ENCODE measurements at regions not wholly inside any gene's neighbourhood (a gene's known extent, or its start where the extent isn't known, plus 50 kb on each side); places are given as distances from the start of the nearest gene placed in this dataset.

- H3K4me1 Mint-ChIP-seq = peaks cover 2% of the 10 kb centered on the region
- no peaks in the 10 kb centered on the region for H3K27me3 Mint-ChIP-seq (ENCODE audit: low read depth in 3 of 3)
- H3K27ac ChIP-seq (ENCODE audit: low read depth in 1 of 2, low read length in 2 of 2) = no peak overlapping the region
- H3K79me2 ChIP-seq (ENCODE audit: insufficient read depth, low read length) = no peaks in the 10 kb centered on the region
- H3K36me3 ChIP-seq (replicated peaks in 1 of 2; ENCODE audit: control insufficient read depth in 1 of 2, insufficient read depth in 2 of 2, low read length in 2 of 2) = no peaks in the 10 kb centered on the region
- no peak for TF ChIP-seq CTCF (IDR thresholded peaks at IDR 0.05)
- no peaks in the 10 kb centered on the region for H3K27me3 ChIP-seq (ENCODE audit: control insufficient read depth in 2 of 2, insufficient read depth in 2 of 2, low read length in 2 of 2)
- no peak for DNase-seq
- H3K9ac ChIP-seq (ENCODE audit: insufficient read depth, low read length, poor library complexity, severe bottlenecking) = no peak overlapping the region
- no peak overlapping the region for H3K4me2 ChIP-seq (replicated peaks; ENCODE audit: extremely low read depth, low read length, poor library complexity, severe bottlenecking)
- peaks cover 0 to 2% (median 0%) of the 10 kb centered on the region in 7 donors for H3K9me3 Mint-ChIP-seq
- intact Hi-C loops (cut with micrococcal nuclease) = no loop called here
- no peak overlapping the region for H2AFZ ChIP-seq (ENCODE audit: insufficient read depth, low read depth, low read length, poor library complexity, severe bottlenecking)
- H3K36me3 Mint-ChIP-seq = no peaks in the 10 kb centered on the region
- H3K27ac Mint-ChIP-seq = no peak overlapping the region
- no peaks in the 10 kb centered on the region for H4K20me1 ChIP-seq (ENCODE audit: insufficient read depth, low read length)
- no peak overlapping the region for H3K4me3 Mint-ChIP-seq
- no peaks in the 10 kb centered on the region for H3K9me3 ChIP-seq (replicated peaks in 1 of 2; ENCODE audit: control insufficient read depth in 1 of 2, insufficient read depth in 1 of 2, low read length in 2 of 2)
- WGBS (ENCODE audit: insufficient coverage) = 93% methylated on average over 2 of the region's 6 CpGs
- H3K4me3 ChIP-seq (replicated peaks in 1 of 3; ENCODE audit: low read depth in 2 of 3, low read length in 3 of 3) = no peak overlapping the region
- H3K4me1 ChIP-seq (ENCODE audit: control insufficient read depth in 1 of 2, insufficient read depth in 2 of 2, low read length in 2 of 2) = no peaks in the 10 kb centered on the region
Measured at GRCh38 chr5:124034963-124035362, 523.0 kb downstream of the CSNK1G3 start.

- Histone ChIP-seq H4K20me1 (ENCODE audit: insufficient read depth, low read length) (no peaks in the 10 kb centered on the region), H3K79me2 (ENCODE audit: insufficient read depth, low read length) (no peaks in the 10 kb centered on the region), H3K27me3 (ENCODE audit: control insufficient read depth in 2 of 2, insufficient read depth in 2 of 2, low read length in 2 of 2) (no peaks in the 10 kb centered on the region), H3K27ac (ENCODE audit: low read depth in 1 of 2, low read length in 2 of 2) (no peak overlapping the region), H3K4me3 (replicated peaks in 1 of 3; ENCODE audit: low read depth in 2 of 3, low read length in 3 of 3) (no peak overlapping the region), H2AFZ (ENCODE audit: insufficient read depth, low read depth, low read length, poor library complexity, severe bottlenecking) (no peak overlapping the region), H3K36me3 (replicated peaks in 1 of 2; ENCODE audit: control insufficient read depth in 1 of 2, insufficient read depth in 2 of 2, low read length in 2 of 2) (no peaks in the 10 kb centered on the region), H3K9ac (ENCODE audit: insufficient read depth, low read length, poor library complexity, severe bottlenecking) (no peak overlapping the region), H3K4me1 (ENCODE audit: control insufficient read depth in 1 of 2, insufficient read depth in 2 of 2, low read length in 2 of 2) (no peaks in the 10 kb centered on the region), H3K4me2 (replicated peaks; ENCODE audit: extremely low read depth, low read length, poor library complexity, severe bottlenecking) (no peak overlapping the region), H3K9me3 (replicated peaks in 1 of 2; ENCODE audit: control insufficient read depth in 1 of 2, insufficient read depth in 1 of 2, low read length in 2 of 2) (no peaks in the 10 kb centered on the region)
- no peak for DNase-seq
- H3K9me3 Mint-ChIP-seq = peaks cover 0 to 2% (median 0%) of the 10 kb centered on the region in 7 donors
- no peak overlapping the region for H3K4me3 Mint-ChIP-seq
- WGBS (ENCODE audit: insufficient coverage) = no CpG with 5 or more reads among the region's 5 CpGs
- intact Hi-C loops (cut with micrococcal nuclease) = no loop called here
- no peak overlapping the region for H3K27ac Mint-ChIP-seq
- TF ChIP-seq CTCF (IDR thresholded peaks at IDR 0.05) = no peak
- H3K36me3 Mint-ChIP-seq = no peaks in the 10 kb centered on the region
- peaks cover 2% of the 10 kb centered on the region for H3K4me1 Mint-ChIP-seq
- no peaks in the 10 kb centered on the region for H3K27me3 Mint-ChIP-seq (ENCODE audit: low read depth in 3 of 3)
Measured at GRCh38 chr5:124034083-124034700, 522.2 kb downstream of the CSNK1G3 start.

Data from CD14-positive monocyte (primary cell).